ENCODE measurements at regions not wholly inside any gene's neighbourhood (a gene's known extent, or its start where the extent isn't known, plus 50 kb on each side); places are given as distances from the start of the nearest gene placed in this dataset.
A peak's percentile ranks its signal among the peaks of the same experiment; 100 is the strongest.

DNA sequence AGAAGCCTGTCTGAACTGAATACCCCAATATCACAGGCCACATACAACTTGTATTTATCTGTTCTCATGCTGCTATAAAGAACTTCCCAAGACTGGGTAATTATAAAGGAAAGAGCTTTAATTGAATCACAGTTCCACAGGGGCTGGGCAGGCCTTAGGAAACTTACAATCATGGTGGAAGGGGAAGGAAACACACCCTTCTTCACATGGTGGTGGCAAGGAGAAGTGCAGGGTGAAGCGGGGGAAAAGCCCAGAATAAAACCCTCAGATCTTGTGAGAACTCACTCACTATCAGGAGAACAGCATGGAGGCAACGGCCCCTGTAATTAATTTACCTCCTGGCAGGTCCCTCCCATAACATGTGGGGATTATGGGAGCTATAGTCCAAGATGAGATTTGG lies 50.3 kb upstream of the FNDC1 start:
- no peak for ATAC-seq
- DNase-seq, result no peak
- intact Hi-C loops (cut with DNase I), result no loop called here

DNA sequence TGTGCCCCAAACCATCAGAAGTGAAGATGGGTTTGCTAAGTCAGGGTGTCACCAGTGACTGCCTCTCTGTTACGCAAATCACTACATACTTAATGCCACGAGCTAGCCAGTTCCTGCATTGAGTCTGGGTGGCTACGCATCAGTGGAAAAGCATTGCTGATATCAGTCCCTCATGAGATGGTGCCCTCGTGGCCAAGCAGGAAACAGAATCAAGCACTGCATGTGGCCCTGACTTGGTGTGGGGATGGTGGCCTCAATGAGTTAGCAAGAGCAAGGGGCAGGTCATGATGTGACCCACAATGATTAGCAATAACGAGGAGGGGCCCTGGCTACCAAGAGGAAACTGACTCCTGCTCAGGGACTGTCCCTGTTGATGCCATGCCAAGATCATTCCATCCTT lies 51.6 kb upstream of the FNDC1 start:
- DNase-seq (no peak), ATAC-seq (peak; percentile 8 to 42)
- intact Hi-C loops (cut with DNase I), result no loop called here

DNA sequence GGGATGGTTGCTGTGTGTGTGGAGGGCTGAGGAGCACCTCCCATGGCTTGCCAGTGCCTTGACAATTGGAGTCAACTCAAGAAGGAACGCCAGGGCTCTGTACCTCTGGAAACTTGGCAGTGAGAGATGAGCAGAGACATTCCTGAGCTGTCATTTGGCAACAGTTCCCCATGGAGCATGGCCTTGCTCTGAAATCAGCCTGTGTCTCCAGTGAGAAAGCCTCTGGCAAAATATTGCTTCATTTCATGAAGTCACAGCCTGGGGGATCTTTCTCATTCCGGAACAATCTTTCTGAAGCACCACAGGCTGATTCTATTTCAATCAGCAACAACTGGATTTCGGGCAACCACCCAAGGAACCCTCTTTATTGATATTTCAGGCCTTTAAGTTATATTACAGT lies 52.2 kb upstream of the FNDC1 start:
- ATAC-seq (peak; percentile 68 to 76), DNase-seq (no peak)
- intact Hi-C loops (cut with DNase I), result no loop called here

DNA sequence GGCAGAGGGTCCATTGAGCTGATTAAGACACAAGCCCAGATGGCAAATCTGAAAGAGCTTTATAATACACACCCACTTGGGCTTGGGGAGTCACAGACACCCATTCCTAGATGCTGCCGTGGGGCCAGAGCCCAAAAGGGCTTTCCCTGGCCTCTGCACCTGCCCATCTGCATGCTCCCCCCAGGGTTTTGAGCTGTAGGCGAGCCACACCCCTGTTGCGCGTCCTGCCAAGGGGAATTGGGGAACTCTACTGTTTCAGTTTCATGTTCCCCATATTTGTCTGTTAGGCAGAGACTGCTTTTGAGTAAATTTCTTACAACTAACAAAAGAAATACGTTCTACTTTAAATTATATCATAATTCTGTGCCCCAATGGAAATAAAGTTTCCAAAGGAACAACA lies 52.9 kb upstream of the FNDC1 start:
- DNase-seq (no peak), ATAC-seq (peak in 1 of 2 donors; percentile 34)
- intact Hi-C loops (cut with DNase I), result no loop called here

DNA sequence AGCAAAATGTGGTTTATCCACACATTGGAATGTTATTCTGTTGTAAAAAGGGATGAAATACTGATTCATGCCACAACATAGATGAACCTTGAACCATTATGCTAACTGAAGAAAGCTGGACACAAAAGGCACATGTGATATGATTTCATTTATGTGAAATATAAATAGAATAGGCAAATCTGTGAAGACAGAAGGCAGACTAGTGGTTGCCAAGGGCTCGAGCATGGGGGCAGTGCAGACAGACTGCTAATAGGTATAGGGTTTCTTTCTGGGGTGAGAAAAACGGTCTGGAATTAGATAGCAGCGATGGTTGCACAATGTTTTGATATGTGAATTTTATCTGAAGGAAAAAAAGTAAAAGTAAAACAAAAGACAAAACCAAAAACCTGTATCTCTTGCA lies 54.6 kb upstream of the FNDC1 start:
- DNase-seq, result no peak
- ATAC-seq, result no peak
- intact Hi-C loops (cut with DNase I), result no loop called here

DNA sequence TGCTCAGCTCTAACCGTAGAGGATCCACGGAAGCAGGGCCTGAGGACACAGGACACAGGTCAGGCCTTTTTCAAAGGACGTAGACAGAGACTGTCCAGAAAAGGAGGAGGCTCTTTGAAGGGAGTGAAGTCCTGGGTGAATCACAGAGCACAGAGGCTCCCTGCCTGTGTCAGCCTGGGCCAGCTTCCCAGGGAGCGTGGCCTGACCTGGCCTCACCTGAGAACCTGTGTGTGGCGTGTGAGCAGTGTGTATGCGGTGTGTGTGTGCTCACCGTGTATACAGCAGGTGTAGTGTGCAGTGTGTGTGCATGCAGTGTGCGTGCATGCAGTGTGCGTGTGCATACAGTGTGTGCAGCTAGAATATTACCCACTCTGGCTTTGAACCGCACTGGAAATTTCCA lies 56.0 kb upstream of the FNDC1 start:
- intact Hi-C loops (cut with DNase I), result no loop called here
- no peak for DNase-seq
- ATAC-seq, result no peak

DNA sequence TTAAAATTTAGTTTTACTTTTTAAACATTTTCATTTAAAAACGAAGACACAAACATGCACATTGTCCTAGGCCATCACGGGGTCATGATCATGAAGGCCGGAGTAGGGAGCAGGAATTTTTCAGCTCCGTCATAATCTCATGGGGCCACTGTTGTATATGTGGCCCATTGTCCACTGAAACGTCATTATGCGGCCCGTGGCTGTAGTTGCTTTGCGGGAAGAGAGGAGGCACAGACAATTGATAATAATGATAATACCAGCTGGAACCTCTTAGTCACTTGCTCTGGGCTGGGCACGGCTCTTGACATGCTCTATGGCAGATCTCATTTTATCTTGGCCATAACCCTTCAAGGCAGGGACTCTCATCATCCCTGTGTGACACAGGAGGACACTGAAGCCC lies 56.5 kb upstream of the FNDC1 start:
- intact Hi-C loops (cut with DNase I), result no loop called here
- ATAC-seq, result no peak

DNA sequence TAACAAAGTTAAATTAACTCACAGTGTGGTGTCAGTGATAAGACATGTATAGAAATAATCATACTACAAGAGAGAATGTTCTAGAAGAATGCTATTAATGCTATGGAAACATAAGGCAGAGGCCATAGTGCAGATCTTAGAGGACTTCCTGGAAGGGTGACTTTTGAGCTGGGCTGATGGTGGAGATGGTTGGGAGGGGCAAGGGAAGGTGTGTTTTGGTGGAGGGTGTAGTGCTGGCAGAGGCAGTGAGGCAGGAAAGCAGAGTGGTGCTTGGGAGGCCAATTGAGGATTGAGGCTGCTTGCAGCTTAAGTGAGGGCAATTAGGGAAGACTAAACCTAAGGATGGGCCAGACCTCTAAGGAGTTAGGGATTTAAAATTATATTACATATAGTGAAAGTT lies 58.5 kb upstream of the FNDC1 start:
- ATAC-seq (no peak), DNase-seq (no peak)
- intact Hi-C loops (cut with DNase I), result no loop called here

More for the DNA sequence above, 56.5 kb upstream of the FNDC1 start:
- no peak for DNase-seq

DNA sequence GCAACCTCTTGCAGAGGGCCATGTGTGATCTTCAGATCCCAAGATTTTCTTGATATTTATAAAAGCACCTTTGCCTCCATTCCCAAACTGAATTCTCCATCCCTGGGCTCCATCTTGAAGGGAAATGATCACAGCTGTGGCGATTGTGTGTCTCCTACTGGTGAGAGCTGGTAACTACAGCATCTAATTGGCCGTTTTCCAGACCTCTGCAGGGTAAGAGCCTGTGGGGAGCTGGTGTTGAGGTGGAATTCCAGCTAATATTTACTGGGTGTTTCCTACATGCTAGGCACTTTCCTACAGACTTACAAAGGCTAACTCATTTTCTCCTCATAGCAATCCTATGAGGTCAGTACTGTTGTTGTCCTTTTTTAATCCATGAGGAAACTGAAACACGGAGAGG lies 59.2 kb upstream of the FNDC1 start:
- no peak for DNase-seq
- peak in 1 of 2 donors; percentile 17 for ATAC-seq

DNA sequence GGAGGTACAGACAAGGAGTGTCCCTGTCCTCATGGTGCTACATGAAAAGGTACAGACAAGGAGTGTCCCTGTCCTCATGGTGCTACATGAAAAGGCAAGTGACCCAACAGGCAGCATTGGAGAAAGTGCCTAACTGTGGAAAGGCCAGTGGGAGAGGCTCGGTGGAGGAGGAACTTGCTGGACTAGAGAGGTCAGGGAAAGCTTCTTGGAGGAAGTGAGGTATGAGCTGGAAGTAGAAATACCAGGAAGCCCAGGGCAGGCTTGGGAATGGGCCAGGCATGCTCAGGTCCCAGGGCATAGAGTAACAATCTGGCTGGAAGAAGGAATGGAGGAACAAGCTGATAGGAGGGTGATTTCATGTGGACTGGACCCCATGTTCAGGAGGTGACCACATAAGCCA lies 59.8 kb upstream of the FNDC1 start:
- ATAC-seq (no peak), DNase-seq (no peak)
- intact Hi-C loops (cut with DNase I), result loop anchor here in 1 of 2 donors (10.0 kb wide), 2 partner anchors 105 to 395 kb away; partner anchors contain the start of gene RSPH3

More for the DNA sequence above, 59.2 kb upstream of the FNDC1 start:
- intact Hi-C loops (cut with DNase I), result no loop called here

DNA sequence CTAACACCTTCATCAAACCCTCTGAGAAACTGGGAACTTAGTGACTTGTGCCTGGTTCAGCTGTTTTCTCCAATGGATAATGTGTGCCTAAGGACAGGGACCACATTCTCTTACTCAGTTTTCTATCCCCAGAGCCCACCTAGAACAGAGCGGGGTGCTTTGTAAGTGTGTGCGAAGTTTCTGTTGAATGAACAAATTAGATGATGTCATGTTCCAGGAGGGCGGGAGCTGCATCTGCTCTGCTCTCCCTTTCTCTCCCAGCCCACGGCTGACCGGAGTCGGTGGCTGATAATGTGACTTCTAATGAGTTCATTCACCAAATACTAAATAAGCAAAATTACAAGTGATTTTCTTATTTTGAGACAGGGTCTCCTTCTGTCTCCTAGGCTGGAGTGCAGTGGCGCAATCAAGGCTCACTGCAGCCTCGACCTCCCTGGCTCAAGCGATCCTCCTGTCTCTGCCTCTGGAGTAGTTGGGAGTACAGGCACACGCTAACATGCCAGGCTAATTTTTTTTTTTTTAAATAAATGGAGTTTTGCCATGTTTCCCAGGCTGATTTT lies 60.7 kb upstream of the FNDC1 start:
- ATAC-seq, result no peak
- intact Hi-C loops (cut with DNase I), result loop anchor here in 1 of 2 donors (10.0 kb wide), 2 partner anchors 104 to 394 kb away; partner anchors contain the start of gene RSPH3
- DNase-seq, result no peak

DNA sequence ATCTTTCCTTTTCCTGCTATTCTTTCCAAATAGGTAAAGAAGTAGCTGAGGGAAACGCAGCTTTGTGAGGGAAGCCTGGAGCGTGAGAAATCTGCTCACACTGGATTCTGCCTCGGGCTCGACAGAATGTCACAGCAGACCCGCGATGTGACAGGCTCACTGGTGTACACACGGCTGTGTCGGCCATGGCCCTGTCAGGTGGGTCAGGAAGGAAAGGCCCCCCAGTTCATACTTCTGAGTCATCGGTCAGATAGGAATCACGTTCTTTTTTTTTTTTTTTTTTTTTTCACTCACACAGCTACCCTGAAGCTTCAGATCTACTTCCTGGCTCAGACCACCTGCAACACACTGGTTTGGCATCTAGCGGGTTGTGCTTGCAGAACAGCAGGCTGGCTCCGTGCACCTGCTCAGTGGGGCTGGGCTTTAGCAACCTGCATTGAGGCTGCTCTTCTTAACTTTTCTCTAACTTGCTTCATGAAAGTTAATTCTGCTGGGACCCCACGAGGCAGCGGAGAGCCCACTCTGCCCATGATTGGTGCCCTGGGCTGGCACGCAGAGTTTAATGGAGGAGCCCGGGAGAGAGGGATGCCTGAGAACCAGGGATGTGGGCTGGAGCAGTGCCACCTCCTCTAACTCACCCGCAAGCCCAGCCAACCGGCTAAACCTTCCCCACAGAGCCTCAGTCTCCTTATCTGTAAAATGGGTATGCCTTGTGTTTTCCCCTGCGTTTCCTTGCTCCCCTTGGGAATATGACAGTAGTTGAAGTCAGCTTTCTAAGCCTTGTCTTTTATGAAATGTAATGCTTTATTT lies 61.5 kb upstream of the FNDC1 start:
- intact Hi-C loops (cut with DNase I), result loop anchor here in 1 of 2 donors (10.0 kb wide), 2 partner anchors 103 to 393 kb away; partner anchors contain the start of gene RSPH3
- ATAC-seq (peak in 1 of 2 donors; percentile 36), DNase-seq (no peak)

DNA sequence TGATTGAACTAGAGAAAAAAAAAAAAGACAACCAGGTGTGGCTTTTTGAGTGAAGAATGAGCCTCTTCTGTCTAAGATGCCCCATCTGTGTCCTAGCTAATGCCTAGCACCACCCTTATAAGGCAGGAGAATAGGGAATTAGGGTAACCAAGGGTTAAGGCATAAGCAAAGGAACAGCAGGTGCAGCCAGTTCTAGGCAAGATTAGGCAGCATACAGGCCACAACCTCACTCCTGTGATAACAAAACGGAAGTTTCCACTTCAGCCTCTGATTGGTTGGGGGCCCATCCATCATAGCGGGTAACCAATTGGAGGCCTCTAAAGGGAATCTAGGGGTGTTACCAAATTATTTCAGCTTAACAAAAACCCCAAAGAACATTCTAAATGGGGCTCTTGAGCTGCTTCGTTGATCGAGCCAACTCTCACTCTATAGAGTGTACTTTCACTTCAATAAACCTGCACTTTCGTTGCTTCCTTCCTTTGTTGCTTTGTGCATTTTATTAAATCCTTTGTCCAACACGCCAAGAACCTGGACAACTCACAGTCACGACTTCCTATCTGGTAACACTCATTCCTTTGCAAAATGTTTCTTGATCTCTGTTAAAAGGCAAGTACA lies 61.9 kb upstream of the TAGAP start:
- intact Hi-C loops (cut with DNase I), result loop anchor here in 1 of 2 donors (10.0 kb wide), 2 partner anchors 102 to 392 kb away; partner anchors contain the start of gene RSPH3

DNA sequence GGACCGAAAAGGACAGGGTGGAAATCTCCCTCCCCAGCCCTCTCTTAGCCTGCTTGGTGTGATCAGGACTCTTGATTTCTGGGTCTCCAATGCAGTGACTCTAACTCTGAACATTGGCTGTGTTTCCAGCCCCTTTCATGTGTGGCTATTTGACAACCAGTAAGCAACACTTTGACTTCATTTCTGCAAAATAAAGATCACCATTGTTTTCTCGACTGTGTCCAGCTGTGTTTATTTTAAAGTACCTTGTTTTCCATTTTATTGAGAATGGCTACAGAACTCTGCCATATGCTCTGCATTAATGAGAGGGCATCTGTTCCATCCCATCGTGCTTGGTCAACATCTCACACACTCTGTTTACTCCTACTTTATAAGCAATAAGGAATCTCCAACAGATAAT lies 60.9 kb upstream of the TAGAP start:
- no peak for ATAC-seq
- DNase-seq, result no peak
- intact Hi-C loops (cut with DNase I), result loop anchor here in 1 of 2 donors (10.0 kb wide), 2 partner anchors 101 to 391 kb away; partner anchors contain the start of gene RSPH3

More for the DNA sequence above, 61.9 kb upstream of the TAGAP start:
- peak; percentile 57 for DNase-seq
- ATAC-seq, result peak; percentile 79 to 80

DNA sequence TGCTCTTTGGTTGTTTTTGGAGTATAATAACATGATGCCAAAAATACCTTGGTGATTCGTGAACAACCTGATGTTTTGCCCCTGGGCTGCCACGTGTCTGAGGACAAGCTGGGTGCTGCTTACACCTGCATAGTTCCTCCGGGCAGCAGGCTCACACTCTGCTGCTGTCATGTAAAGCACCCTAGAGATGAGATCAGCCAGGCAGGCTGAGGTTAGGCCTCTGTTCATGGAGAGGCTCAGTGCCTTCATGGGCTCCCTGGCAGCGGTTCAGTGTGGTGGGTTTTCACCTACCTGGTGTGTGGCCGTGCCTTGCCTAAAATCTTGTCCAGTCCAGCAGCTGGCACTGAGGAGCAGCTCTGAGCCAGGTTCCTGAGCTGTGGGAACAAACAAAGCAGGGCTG lies 60.1 kb upstream of the TAGAP start:
- ATAC-seq, result no peak
- no peak for DNase-seq
- intact Hi-C loops (cut with DNase I), result loop anchor here (5.0 to 10.0 kb wide), 4 partner anchors 58 to 390 kb away; partner anchors contain the start of genes RSPH3 (in 1 of the 2) and TAGAP (in 1 of the 2)

DNA sequence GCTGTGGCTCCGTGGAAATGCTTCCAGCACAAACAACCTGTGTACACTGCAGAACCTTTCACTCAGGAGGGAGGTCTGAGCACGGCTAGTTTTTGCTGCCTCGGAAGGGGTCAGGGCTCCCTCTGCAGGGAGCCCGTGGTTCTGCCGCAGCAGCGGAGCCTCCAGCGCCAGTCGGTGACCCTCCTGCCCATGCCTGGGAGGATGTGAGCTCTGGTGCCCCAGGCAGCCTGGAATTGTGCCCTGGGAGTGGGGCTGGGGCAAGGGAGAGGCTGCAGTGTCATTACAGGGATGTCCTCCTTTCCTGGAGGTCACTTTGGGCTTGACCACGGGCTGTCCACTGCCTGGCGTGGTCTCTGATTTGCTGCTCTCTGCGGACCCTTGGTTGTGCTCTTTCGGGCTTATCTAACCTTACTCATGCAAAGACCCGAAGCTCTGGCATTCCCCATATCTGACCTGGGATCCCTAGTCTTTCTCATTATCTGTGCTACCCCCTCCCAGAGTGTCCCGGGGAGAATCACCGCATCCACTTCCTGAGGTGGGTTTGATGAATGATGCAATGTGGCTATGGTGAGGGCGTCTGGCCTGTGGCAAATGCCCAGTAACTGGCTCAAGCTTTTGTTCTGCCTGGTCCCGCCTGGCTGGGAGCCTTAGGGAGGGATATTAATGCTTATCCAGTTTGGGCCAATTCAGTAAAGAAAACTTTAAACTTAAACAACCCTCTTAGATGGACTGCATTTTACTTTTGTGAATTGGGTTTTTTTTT lies 59.6 kb upstream of the TAGAP start:
- intact Hi-C loops (cut with DNase I), result loop anchor here (5.0 to 10.0 kb wide), 4 partner anchors 57 to 390 kb away; partner anchors contain the start of genes RSPH3 (in 1 of the 2) and TAGAP (in 1 of the 2)
- DNase-seq (peak; percentile 57), ATAC-seq (peak; percentile 85 to 91)

DNA sequence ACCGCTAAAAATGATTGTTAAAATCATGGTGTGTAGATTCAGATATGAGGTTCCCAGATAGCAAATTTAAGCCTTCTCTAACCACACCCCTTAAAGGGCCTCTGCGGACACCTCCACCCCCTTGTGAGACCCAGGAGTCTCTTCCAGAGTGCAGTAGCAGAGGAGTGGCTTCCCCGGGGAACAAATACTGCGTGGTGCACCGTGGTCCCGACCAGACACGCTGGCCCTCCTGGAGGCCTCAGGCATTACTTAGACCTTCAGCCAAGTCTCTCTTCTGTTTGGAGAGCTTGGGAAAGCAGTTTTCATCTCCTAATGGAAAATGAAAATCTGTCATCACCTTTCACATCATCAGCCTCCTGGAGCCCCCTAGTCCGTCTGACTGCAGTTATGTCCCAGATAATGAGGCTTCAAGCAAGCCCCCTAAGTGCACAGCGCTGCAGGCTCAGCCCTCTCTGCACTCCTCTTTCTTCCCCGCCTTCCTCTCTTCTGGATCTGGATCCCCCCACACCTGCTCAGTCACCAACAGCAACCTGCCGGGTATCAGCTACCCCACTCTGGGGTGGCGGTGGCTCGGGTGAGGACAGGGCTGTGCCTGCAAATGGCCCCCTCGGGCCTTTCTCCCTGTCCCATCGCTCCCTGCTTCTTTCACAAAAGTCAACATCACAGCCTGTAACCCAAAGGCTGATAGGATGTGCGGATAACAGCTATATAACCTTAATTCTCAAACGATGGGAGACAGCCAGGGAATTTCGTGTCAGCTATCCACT lies 58.8 kb upstream of the TAGAP start:
- DNase-seq (no peak), ATAC-seq (no peak)
- intact Hi-C loops (cut with DNase I), result loop anchor here (5.0 to 10.0 kb wide), 4 partner anchors 56 to 389 kb away; partner anchors contain the start of genes RSPH3 (in 1 of the 2) and TAGAP (in 1 of the 2)

All from left cardiac atrium (tissue), 4 donors.